SK-N-MC (cell line): ENCODE measurements at regions not wholly inside any gene's neighbourhood (a gene's known extent, or its start where the extent isn't known, plus 50 kb on each side); places are given as distances from the start of the nearest gene placed in this dataset.

ENCODE experiments used
- EZH2 ChIP-seq: fragments of 200-600 bp; sonication (generic); IDR thresholded peaks from one replicate; pipeline ENCODE4 v1.6.1; 2017; ENCODE audit warnings: antibody characterized with exemption
- FOXP2 ChIP-seq: optimal IDR thresholded peaks from 2 replicates; pipeline ENCODE3; 2011; ENCODE audit warnings: mild to moderate bottlenecking, moderate library complexity; ENCODE audit not compliant: insufficient read depth; ENCODE audit errors: extremely low read length, control extremely low read depth
- POLR2AphosphoS5 ChIP-seq: IDR thresholded peaks from 2 replicates; pipeline ENCODE4 v1.6.1; 2012; ENCODE audit warnings: mild to moderate bottlenecking, low read depth, low read length, borderline replicate concordance

- TF ChIP-seq POLR2AphosphoS5 (no peak), EZH2 (no peak), FOXP2 (no peak)
Observed at GRCh38 chr2:194686569-194686968, 970.5 kb upstream of the SLC39A10 start.
